ENCODE measurements at regions not wholly inside any gene's neighbourhood (a gene's known extent, or its start where the extent isn't known, plus 50 kb on each side); places are given as distances from the start of the nearest gene placed in this dataset.

GRCh38 chr16:65509172-65509571, 387.3 kb upstream of the CDH11 start:
- DNase-seq (ENCODE audit: low read depth), result no peak

GRCh38 chr16:65500919-65501318, 379.1 kb upstream of the CDH11 start:
- DNase-seq (ENCODE audit: low read depth), result no peak

- DNase-seq (ENCODE audit: low read depth), result no peak
These were observed 378.1 kb upstream of the CDH11 start for GRCh38 chr16:65500007-65500406.

DNA sequence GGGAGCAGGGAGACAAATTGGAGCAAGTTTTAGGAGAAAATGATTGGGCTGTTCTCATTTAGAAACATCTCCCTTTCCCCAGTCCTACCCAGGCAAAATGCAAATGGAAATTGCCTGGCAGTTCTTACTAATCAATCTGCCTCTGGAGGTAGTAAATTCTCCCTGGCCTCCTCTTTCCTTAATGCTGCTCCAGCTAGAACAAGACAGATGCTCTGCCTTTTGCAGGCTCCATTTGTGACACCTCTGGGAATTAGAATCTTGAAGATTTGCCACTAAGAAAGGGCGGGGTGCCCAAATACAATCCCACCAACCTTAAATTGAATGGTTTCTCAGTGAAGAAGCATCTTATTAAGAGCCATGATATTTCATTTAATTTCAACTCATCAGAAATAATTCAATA, 377.7 kb upstream of the CDH11 start:
- DNase-seq (ENCODE audit: low read depth), result no peak

- no peak for DNase-seq (ENCODE audit: low read depth)
These were observed 375.7 kb upstream of the CDH11 start for GRCh38 chr16:65497571-65497970.

GRCh38 chr16:65495106-65495505, 373.2 kb upstream of the CDH11 start:
- DNase-seq (ENCODE audit: low read depth), result no peak

GRCh38 chr16:65494609-65495008, 372.7 kb upstream of the CDH11 start:
- DNase-seq (ENCODE audit: low read depth), result no peak

GRCh38 chr16:65494080-65494479, 372.2 kb upstream of the CDH11 start:
- DNase-seq (ENCODE audit: low read depth), result no peak

- no peak for DNase-seq (ENCODE audit: low read depth)
These were observed 368.4 kb upstream of the CDH11 start for GRCh38 chr16:65490286-65490685.

GRCh38 chr16:65489531-65490023, 367.7 kb upstream of the CDH11 start:
- no peak for DNase-seq (ENCODE audit: low read depth)

DNA sequence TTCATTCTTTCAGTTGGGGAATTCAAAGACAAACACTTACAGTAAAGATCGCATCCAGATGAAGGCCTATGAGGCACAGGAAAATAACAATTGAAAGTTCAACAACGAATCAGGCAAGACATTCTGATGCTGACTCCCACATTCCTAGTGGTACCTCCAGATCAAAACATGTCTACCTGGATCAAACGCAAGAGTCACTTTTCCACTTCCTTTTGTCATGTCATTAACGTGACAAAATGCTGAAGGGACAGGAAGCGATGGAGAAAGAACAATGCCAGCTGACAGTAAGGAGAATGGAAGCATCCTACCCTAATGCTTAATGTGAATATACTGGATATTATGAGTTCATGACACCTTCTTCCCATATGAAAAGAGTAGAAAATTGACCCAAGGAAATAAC, 365.4 kb upstream of the CDH11 start:
- no peak for DNase-seq (ENCODE audit: low read depth)

DNA sequence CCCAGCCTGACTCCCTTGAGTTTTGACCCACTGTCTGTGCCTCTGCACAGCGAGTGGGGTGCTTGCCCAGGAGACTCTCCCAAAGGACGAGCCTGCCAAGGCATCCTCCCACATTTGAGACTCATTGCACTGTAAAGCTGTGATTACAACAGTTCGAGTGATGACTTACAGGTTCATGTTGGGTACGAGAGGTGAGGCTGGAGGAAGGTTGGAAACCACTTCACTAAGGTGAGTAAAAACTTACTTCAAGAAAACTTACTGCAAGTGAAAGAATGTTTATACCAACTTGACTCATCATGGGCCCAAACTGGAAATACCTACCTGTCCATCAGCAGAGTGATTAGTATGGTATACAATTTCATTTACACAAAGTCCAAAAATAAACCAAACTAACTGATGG, 360.1 kb upstream of the CDH11 start:
- DNase-seq (ENCODE audit: low read depth), result no peak

DNA sequence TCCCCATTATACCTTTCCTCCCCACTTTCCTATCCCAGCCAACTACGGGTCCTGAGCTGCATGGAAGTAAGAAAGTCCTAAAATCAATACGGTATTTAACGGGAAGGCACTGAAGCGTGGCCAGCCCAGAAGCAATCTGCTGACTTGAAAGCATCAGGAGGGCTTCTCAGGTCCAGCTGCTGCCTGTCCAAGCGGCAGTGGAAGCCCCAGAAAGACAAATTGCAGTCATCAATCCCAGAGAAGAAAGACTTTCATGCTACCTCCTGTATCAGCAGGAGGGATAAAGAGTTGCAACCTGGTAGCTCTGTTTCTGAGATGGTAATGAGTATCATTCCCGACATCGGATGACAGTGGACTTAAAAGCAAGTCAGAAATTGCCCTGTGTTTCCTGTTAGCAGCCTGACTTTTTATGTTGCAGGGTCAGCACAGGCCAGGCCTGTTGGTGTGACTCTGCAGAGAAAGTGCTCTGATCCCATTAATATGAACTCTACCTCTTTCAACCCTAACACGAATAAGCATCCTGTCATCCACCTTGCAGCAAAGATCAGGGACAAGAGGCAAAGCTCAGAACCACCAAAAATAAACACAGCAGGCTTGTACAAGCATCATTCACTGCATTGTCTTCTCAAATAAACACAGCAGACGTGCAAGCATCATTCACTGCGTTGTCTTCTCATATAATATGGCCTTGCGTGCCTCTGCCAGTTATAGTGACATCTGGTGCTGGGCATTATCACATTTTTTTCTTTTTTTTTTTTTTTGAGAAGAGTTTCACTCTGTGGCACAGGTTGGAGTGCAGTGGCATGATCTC, 358.6 kb upstream of the CDH11 start:
- DNase-seq (ENCODE audit: low read depth), result no peak

- no peak for DNase-seq (ENCODE audit: low read depth)
These were observed 354.6 kb upstream of the CDH11 start for GRCh38 chr16:65476448-65476955.

- no peak for DNase-seq (ENCODE audit: low read depth)
These were observed 351.8 kb upstream of the CDH11 start for GRCh38 chr16:65473699-65474098.

DNA sequence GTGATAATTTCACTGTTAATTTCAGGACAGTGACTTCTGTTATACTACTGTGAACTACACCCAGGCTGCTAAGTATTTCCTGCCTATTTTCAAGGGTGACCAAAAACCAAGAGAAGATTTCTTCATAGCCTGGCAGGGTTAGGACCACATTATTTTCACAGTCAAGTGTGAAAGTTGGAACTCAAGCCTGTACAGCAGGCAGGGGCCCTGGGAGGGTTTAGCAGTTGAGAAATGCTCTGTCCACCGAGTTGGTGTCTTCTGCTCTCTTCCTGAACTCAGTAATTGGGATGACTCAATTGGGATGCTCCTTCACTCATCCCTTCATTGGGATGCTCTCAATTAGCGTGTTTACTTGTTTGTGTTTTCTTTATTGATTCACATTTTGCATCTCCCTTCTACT, 347.3 kb upstream of the CDH11 start:
- DNase-seq (ENCODE audit: low read depth), result no peak

- no peak for DNase-seq (ENCODE audit: low read depth)
These were observed 346.3 kb upstream of the CDH11 start for GRCh38 chr16:65468133-65468532.

DNA sequence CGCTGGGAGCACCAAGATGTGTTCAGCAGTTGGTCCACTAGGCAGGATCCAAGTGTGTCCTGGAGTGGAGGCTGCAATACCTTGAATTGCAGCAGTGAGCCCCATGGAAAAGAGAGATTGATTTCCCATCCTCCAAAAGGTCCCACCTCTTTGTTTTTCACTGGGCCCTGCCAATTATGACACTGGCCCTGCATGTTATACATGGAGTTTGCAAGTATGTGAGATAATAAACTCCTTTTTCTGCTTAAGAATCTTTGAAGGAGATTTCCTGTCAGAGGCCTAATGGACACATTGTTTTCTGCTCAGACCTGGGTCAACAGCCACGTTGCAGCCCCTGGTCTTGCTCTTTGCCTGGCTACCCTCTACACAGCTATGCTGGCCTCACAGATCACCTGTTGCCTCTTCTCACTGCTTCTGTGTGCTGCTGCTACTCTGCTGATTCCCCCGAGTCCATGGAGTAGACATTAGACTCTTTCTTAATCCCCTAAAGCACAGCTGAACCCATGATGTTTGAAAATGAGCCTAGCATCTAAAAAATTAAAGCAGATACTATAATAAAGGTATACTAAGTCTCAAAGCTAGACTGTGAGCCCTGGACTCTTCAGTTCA, 341.9 kb upstream of the CDH11 start:
- no peak for DNase-seq (ENCODE audit: low read depth)

- DNase-seq (ENCODE audit: low read depth), result no peak
These were observed 335.2 kb upstream of the CDH11 start for GRCh38 chr16:65457084-65457483.

DNA sequence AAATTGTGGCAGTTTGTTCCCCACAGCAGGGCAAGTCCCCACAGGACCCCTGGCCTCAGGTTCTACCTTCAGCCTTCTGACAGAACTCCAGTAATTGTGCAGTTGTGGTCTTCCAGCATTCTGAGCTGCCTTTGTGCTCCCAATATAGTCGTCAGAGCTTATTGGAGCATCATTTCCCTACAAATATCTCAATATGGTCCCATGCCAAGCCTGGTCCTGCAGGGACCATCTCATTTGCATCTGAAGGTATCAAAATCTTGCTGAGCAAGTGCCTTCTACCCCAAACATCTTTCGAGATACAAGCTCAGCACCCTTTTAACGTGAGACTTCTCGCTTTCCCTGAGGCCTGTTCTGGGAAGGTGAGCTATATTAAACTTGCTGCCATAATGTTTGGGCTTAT, 333.9 kb upstream of the CDH11 start:
- DNase-seq (ENCODE audit: low read depth), result no peak

- no peak for DNase-seq (ENCODE audit: low read depth)
These were observed 331.8 kb upstream of the CDH11 start for GRCh38 chr16:65453646-65454045.

- DNase-seq (ENCODE audit: low read depth), result no peak
These were observed 327.7 kb upstream of the CDH11 start for GRCh38 chr16:65449526-65449925.

DNA sequence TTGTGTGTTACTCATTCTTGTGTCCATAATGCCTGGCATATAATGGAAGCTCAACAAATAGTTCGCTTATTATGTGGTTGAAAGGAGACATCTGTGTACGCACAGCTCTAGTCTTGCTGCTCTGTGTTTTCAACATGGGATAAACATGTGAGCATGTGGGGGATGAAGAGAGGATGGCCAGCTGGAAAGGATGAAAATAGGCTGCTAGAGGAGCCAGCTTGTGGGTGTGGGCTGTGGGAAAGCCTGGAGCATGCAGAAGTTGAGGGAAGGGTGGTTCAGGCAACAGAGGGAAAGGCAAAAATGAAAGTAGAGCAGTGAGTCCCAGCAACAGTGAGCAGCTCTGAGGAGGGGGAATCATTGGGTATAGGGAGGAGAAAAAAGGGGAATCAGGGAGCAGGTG, 324.6 kb upstream of the CDH11 start:
- DNase-seq (ENCODE audit: low read depth), result no peak
